GM12873 (cell line): ENCODE measurements at regions not wholly inside any gene's neighbourhood (a gene's known extent, or its start where the extent isn't known, plus 50 kb on each side); places are given as distances from the start of the nearest gene placed in this dataset.

Experiments
- CTCF ChIP-seq: IDR thresholded peaks from 2 replicates; pipeline ENCODE4 v1.5.1; 2012; ENCODE audit warnings: low read depth, mild to moderate bottlenecking, moderate library complexity, low read length, control low read depth; ENCODE audit not compliant: insufficient read depth; ENCODE audit errors: missing control alignments

DNA sequence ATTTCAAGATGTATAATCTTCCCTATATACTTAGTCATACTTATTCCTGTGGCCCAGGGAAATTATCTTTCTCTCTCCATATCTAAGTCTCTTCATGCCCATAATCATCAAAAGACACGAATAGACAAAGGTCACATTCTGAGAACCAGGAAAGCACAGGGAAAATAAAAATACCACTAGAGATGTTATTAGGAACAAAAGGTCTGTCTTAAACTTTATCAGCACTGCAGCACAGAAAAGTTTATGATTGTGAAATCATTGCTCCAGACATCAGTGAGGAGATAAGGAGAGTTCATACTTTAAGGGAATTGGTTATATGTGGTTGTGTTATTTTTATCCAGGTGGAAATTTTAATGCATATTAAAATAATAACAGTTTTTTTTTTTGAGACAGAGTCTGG lies 974.6 kb upstream of the CELF2 start:
- TF ChIP-seq CTCF, result no peak

DNA sequence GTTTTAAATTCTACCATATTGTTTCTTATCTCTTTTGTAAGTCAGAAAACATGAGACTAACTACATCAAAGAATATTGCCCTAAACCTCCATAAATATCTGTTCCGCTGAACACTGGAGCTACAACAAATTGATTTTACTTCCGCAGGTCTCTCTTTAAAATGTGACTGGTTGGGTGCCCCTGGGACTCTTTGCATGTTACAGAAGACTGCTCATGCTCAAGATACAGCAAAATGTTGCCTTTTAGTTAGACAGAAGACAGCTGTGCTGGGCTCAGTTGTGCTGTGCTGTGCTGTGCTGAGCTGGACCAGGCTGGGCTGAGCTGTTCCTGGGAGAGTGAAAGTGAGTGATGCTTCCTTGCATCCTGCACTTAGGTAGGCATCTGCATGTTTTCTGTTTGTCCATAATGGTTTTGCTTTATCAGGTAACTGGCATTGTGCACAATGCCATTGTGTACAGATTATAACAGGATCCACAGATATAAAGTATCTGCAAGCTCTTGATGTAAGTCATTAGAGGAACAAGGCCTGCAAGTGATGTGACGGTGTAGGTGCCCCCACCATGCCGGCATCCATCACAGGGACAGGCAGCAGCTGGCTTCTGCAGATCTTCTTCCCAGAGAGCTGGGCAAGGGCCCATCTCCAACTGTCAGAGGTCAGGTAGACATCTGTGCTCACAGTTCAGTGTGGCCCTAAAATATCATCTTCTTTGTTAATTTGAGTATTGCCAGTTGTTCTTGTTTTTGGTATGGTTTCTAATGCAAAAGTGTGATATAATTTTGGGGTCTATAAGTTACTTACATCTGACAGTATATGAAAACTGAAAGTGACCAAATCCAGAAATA lies 972.5 kb upstream of the CELF2 start:
- TF ChIP-seq CTCF, result no peak

- no peak for TF ChIP-seq CTCF
Measured at GRCh38 chr10:10045765-10046028, 972.0 kb upstream of the CELF2 start.

DNA sequence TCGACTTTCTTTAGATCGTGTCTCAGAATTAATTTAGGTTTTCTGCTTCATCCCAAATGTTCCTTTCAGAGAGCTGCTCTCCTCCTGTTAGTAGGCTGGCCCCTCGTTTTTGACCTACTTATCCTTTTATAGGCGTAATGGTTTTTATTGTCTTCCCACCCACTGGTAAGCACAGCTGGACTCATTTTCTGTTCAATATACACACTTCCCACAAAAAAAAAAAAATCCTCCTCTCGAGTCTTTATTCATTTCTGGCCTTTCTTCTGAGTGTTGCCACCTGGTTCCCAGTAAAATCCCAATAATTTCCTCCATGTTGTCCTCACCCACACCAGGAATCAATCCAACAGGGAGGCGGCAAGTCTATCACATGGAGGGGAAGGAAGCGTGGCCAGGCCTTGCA lies 970.2 kb upstream of the CELF2 start:
- no peak for TF ChIP-seq CTCF

DNA sequence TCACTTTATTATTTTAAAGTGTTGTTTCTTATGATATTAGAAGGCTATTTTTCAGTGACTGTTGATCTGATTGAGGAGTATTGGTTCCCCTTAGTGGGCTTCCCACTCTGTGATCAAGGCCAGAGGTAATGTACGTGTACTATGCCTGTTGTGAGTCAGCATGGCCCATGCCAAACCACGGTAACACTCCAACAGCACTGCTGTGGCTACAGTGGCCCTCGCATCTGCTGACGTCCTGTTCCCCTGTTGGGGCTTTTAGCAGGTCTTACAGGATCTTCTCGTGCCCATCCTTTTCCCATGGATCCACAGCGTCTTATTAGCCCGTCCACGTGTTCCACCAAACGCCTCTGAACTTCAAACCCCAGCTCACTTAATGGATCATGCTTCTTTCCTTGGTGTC lies 964.6 kb upstream of the CELF2 start:
- TF ChIP-seq CTCF, result no peak

- TF ChIP-seq CTCF, result no peak
Measured at GRCh38 chr10:10054466-10054865, 963.2 kb upstream of the CELF2 start.

- TF ChIP-seq CTCF, result no peak
Measured at GRCh38 chr10:10055656-10056442, 961.8 kb upstream of the CELF2 start.
